Liver (tissue), 3 donors: ENCODE measurements at regions not wholly inside any gene's neighbourhood (a gene's known extent, or its start where the extent isn't known, plus 50 kb on each side); places are given as distances from the start of the nearest gene placed in this dataset.

Source experiments
- EGR1 ChIP-seq, 2 donors: IDR thresholded peaks; 2 replicates each; pipeline ENCODE4 v1.6.1; 2016 to 2018; ENCODE audit warnings: antibody characterized with exemption in 2 of 2, low read depth in 2 of 2
- FOXA1 ChIP-seq: IDR thresholded peaks from 2 replicates; pipeline ENCODE4 v1.6.1; 2016; ENCODE audit warnings: antibody characterized with exemption
- GABPA ChIP-seq, 2 donors: IDR thresholded peaks in 1 of 2; conservative IDR thresholded peaks in 1 of 2; 2 replicates each; pipeline ENCODE4 v1.6.1; 2016; ENCODE audit warnings: antibody characterized with exemption in 2 of 2, mild to moderate bottlenecking in 1 of 2, moderate library complexity in 1 of 2
- HNF4A ChIP-seq, 2 donors: conservative IDR thresholded peaks; 2 replicates each; pipeline ENCODE4 v1.6.1; 2016; ENCODE audit warnings: antibody characterized with exemption in 2 of 2, mild to moderate bottlenecking in 2 of 2
- HNF4G ChIP-seq: IDR thresholded peaks from 2 replicates; pipeline ENCODE4 v1.6.1; 2016; ENCODE audit warnings: antibody characterized with exemption
- JUND ChIP-seq, 2 donors: IDR thresholded peaks; 2 replicates each; pipeline ENCODE4 v1.6.1; 2016; ENCODE audit warnings: antibody characterized with exemption in 2 of 2
- RAD21 ChIP-seq, 2 donors: IDR thresholded peaks; 2 replicates each; pipeline ENCODE4 v1.6.1; 2016; ENCODE audit warnings: antibody characterized with exemption in 2 of 2, mild to moderate bottlenecking in 2 of 2
- RXRA ChIP-seq, 2 donors: IDR thresholded peaks; 2 replicates each; pipeline ENCODE4 v1.6.1; 2017 to 2018; ENCODE audit warnings: antibody characterized with exemption in 2 of 2, mild to moderate bottlenecking in 1 of 2
- SP1 ChIP-seq: IDR thresholded peaks from 2 replicates; pipeline ENCODE4 v1.6.1; 2018; ENCODE audit warnings: antibody characterized with exemption, mild to moderate bottlenecking
- TAF1 ChIP-seq: conservative IDR thresholded peaks from 2 replicates; pipeline ENCODE4 v1.6.1; 2016; ENCODE audit warnings: antibody characterized with exemption, mild to moderate bottlenecking
- YY1 ChIP-seq: IDR thresholded peaks from 2 replicates; pipeline ENCODE4 v1.6.1; 2016; ENCODE audit warnings: antibody characterized with exemption, mild to moderate bottlenecking
- TF ChIP-seq, protein P1 (sequence below): fragments of 150-350 bp; IDR thresholded peaks from 2 replicates; pipeline ENCODE4 v1.5.1; 2017; ENCODE audit warnings: improper control_type of control experiment, low read depth, low read length; ENCODE audit not compliant: missing input control
- TF ChIP-seq, protein P2 (sequence below): IDR thresholded peaks from 2 replicates; pipeline ENCODE4 v1.6.1; 2016; ENCODE audit warnings: antibody characterized with exemption
- TF ChIP-seq, protein P3 (sequence below): IDR thresholded peaks from 2 replicates; pipeline ENCODE4 v1.6.1; 2016; ENCODE audit warnings: antibody characterized with exemption
- donor health status: healthy.
- donor health status: healthy.

DNA sequence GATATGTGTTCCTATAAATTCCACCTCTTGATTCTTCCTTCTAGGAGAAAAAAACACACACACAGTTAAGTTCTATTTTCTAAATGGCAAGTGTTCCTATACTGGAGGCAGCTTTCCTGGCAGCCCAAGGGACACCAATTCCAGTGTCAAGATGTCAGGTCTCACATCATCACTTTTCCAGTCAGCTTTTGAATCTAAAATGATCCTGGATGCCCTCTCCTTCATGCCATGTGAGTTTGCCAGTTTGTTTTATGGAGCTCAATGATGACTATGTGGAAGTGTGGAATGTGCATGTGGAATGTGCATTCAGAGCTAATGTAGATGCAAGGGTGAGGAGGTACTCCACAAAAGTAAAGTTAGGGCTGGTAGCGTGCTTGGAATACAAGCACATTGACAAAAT, 269.3 kb upstream of the NMUR2 start:
- TF ChIP-seq, protein P1, sequence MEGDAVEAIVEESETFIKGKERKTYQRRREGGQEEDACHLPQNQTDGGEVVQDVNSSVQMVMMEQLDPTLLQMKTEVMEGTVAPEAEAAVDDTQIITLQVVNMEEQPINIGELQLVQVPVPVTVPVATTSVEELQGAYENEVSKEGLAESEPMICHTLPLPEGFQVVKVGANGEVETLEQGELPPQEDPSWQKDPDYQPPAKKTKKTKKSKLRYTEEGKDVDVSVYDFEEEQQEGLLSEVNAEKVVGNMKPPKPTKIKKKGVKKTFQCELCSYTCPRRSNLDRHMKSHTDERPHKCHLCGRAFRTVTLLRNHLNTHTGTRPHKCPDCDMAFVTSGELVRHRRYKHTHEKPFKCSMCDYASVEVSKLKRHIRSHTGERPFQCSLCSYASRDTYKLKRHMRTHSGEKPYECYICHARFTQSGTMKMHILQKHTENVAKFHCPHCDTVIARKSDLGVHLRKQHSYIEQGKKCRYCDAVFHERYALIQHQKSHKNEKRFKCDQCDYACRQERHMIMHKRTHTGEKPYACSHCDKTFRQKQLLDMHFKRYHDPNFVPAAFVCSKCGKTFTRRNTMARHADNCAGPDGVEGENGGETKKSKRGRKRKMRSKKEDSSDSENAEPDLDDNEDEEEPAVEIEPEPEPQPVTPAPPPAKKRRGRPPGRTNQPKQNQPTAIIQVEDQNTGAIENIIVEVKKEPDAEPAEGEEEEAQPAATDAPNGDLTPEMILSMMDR = no peak
- TF ChIP-seq YY1 (no peak), SP1 (no peak), GABPA (IDR thresholded peaks at IDR 0.05 in 1 of 2, conservative IDR thresholded peaks at IDR 0.05 in 1 of 2) (no peak), RXRA (IDR thresholded peaks at IDR 0.05) (no peak), RAD21 (IDR thresholded peaks at IDR 0.05) (no peak), HNF4A (conservative IDR thresholded peaks at IDR 0.05) (no peak), FOXA1 (no peak), JUND (IDR thresholded peaks at IDR 0.05) (no peak), HNF4G (no peak), TAF1 (no peak), EGR1 (IDR thresholded peaks at IDR 0.05; ENCODE audit: low read depth in 2 of 2) (no peak)
- TF ChIP-seq, protein P2, sequence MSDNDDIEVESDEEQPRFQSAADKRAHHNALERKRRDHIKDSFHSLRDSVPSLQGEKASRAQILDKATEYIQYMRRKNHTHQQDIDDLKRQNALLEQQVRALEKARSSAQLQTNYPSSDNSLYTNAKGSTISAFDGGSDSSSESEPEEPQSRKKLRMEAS = no peak
- TF ChIP-seq, protein P3, sequence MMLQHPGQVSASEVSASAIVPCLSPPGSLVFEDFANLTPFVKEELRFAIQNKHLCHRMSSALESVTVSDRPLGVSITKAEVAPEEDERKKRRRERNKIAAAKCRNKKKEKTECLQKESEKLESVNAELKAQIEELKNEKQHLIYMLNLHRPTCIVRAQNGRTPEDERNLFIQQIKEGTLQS = no peak
